NCI-H2196 (cell line): ENCODE measurements at regions not wholly inside any gene's neighbourhood (a gene's known extent, or its start where the extent isn't known, plus 50 kb on each side); places are given as distances from the start of the nearest gene placed in this dataset.

Experiments
- DNase-seq: peaks from one replicate; lab custom pipeline; 2025; ENCODE audit not compliant: unreplicated experiment; lab: John Stamatoyannopoulos, UW

DNA sequence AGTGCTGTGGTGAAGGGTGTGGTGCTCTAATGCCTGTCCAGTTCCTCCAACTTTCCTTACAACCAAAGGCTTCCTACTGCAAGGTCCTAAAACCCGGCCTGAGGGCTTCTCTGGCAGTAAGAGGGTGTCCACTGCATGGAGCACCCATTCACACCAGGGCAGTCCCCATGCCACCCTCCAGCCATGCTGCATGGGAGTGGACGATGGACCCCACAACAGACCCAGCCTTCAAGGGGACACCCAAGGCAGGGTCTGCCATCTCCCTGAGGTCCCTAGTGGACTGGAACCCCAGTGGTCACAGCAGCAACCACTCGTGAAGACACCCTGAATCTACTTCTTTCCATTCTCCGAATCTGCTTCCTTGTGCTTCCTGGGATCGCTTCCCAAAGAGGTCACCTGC, 117.6 kb upstream of the SOX1 start:
- DNase-seq, result no peak

- DNase-seq, result no peak
Observed at GRCh38 chr13:111950697-111951096, 116.3 kb upstream of the SOX1 start.

DNA sequence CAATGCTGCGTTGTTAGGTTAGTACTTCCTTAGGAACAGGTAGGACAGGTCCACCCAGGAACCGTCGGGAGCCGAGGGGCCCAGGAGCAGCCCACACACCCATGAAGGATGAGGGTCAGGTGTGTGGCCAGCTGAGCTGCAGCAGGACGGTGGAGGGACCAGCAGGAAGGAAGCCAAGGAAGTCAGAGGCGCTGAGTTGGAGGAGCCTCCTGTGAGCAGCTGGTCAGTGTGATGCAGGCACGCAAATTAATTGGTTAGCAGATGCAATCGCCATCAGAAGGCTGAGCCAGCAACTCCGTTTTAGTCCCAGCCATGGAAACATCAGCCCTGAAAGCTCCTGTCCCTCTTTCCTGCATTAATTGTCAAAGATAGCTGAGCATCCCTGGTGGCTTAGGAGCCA, 114.9 kb upstream of the SOX1 start:
- DNase-seq, result no peak

DNA sequence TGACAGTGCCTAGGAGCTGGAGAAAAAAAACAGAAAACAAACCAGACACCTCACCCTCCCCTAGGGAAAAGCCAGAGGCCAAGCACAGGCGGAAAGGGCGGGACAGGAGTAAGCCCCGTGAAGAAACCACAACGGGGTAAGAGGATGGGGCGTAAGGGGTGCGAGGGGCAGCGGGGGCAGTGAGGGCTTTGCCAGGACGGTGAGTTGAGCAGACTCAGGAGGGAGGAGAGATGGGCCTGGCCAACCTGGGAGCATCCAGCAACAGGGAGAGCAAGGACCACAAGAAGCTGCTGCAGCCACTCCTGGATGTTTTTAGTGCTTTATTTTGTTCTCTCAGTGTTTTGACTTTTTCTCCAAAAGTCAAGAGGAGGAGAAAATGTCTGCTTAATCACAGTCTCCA, 114.1 kb upstream of the SOX1 start:
- no peak for DNase-seq

DNA sequence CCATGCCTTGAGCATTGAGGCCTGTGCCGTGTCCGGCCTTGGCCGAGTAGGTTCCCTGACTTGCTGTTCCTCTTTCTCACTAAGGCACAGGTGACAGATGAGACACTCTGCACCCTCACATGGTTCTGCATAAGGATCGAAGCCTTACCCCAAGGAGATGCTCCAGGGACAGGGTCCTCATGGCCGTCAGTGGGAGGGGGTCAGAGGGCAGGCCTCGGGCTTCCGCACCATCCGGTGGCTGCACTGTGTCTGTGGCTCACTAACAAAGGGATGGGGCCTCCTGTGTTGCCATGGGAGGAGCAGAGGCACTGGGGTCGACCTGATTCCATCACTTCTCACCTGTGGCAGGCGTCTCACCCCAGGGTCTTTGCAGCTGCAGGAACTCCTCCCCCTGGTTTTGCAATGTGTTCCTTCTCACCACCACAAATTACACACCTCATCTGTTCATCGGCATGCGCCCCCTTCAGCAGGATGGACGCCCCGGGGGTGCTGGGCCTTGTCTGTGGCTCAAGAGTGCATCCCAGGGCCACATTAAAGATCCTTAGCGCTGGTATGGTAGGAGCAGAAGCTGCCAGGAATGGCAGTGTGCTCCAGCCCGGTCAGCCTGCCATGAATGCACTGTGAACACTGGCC, 113.3 kb upstream of the SOX1 start:
- no peak for DNase-seq

DNA sequence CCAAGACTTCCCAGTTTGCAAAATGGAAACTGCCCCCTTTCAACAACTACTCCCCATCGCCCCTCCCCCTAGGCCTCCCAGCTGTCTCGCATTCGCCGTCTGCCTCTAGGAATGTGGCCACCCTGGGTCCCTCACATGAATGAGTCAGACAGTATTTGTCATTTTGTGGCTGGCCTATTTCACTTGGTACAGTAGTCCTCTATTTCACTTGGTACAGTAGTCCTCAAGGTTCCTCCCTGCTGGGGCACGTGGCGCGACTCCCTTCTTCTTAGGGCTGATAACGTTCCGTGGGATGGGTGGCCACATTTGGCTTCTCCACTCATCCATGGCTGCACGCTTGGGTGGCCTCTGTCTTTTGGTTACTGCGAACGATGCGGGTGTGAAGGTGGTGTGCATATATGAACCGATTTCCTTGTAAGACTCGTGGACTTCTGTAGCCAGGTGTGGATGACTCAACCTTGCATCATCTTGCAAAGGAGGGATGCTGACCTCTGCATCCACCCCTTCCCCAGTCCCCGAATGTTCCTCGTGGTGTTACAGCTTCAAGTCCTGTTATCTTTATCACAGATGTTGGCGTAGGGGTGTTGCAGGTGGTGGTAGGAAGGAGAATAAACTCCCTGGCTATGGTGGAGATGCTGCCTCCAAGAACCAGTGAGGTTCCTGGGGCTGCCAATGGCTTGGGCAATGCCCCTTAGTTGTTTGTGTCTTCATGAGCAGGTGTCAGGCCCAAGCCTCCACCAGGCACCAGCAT, 112.1 kb upstream of the SOX1 start:
- DNase-seq, result no peak

DNA sequence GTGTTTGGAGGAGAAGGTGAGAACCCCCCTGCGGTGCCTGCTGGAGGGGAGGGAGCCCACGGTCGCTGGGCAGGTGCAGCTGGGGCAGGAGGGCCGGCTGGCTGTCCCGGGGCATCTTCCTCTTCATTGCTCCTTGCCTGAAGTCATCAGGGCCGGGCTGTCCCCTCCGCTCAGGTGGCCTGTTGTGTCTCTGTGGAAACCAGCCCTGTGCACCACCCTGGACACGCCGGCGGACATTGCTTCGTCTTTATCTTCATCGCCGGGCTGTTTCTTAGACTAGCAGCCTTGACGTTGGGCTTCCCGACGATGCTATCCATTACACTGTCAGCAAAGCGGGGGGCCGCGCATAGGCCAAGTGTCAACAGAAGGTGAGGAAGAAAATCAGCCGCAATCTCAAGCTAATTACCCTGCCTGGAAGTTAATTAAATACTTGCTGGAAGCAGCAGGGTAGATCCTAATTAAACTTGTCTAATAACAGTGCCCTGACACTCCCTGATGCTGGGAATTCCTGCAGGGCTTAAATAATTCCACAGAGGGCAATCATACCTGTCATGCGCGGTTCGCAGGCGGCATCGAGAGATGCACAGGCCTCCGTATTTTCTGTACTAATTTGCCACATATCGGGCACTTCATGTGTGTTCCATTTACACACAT, 111.4 kb upstream of the SOX1 start:
- no peak for DNase-seq

- DNase-seq, result no peak
Observed at GRCh38 chr13:111956261-111957151, 110.4 kb upstream of the SOX1 start.

DNA sequence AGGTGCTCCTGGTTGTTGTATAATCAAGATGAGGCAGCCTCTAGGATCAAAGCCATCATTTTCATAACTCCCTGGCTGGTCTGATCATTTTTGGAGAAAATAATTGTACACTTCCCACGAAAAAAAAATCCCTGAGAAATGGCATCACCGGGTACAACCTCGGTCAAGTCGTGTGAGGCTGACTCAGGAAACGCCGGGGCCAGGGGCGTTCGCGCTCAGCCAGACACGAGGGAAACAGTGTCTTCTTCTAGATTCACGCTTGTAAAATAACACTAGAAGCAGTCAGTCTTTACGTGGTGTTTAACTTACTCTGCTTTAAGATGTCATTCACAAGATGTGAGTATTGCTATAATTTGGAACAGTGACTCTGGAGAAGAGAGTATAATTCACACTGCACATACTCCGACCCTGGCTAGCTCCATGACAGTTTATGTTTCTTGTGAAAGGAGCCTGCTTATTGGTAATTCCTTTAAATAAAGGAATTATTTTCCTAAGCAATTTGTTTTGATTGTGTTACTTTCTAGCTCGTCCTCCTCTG, 109.0 kb upstream of the SOX1 start:
- DNase-seq, result no peak

- DNase-seq, result no peak
Observed at GRCh38 chr13:111958612-111959395, 108.1 kb upstream of the SOX1 start.

DNA sequence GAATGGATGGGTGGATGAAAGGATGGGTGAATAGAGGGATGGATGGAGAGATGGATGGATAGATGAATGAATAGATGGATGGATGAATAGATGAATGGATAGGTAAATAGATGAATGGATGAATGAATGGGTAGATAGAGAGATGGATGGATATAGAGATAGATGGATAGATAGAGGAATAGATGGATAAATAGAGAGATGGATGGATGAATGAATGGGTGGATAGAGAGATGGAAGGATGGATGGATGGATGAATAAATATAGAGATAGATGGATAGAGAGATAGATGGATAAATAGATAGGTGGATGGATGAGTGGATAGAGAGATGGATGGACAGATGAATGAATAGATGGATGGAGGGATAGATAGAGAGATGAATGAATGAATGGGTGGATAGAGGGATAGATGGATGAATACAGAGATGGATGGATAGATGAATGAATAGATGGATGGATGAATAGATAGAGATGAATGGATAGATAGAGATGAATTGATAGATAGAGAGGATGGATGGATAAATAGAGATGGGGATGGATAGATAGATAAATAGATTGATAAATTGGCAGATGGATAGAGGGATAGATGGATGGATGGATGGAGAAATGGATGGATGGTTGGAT, 106.7 kb upstream of the SOX1 start:
- DNase-seq, result no peak

GRCh38 chr13:111961236-111961635, 105.7 kb upstream of the SOX1 start:
- no peak for DNase-seq

GRCh38 chr13:111961651-111962192, 105.2 kb upstream of the SOX1 start:
- no peak for DNase-seq

DNA sequence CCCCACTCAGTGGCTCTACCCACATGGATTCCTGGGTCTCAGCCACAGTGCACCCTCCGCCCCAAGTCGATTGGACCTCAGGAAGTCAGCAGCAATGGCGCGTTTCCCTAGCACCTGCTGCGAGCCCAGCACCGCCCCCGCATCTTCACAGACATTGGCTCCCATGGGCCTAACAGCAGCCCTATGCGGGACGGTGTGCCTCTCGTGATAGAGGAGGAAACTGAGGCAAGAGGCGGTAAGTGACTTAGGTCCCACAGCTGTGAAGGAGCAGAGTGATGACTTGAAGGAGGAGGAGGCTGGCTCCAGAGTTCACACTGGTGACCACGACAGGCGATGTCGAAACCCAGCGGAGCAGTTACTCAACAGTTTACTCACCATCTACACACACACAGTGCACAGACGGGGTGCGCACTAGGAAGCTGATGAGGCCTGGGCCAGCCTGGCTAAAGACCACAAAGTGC, 104.5 kb upstream of the SOX1 start:
- no peak for DNase-seq

- DNase-seq, result no peak
Observed at GRCh38 chr13:111963031-111963430, 103.9 kb upstream of the SOX1 start.

GRCh38 chr13:111964411-111965035, 102.4 kb upstream of the SOX1 start:
- no peak for DNase-seq

DNA sequence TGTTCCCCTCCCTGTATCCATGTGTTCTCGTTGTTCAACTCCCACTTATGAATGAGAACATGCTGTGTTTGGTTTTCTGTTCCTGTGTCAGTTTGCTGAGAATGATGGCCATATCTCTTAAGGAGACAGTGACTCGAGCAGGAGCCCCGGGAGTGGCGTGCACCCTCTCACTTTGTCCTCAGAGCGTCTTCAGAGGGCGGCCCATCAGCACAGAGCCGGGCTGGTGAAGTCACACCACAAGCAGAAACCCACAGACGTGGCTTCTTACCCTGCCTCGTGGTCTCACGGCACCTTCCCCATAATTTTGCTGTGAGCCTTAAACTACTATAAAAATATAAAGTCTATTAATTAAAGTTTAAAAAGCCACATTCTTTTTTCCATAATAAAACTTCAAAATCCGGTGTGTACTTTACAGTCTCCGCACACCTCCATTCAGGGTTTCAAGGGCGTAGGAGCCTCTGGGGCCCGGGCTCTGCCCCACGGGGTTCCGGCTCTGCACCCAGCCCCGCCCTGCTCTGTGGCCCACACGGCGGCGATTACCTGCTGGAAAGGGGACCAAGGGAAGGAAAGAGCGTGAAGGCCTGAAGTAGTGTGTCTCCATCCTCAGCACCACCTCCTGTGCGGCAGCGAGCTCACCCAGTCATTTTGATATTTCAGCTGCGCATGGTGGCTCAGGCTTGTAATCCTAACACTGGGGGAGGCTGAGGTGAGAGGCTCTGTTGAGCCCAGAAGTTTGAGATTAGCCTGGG, 101.3 kb upstream of the SOX1 start:
- no peak for DNase-seq

GRCh38 chr13:111966933-111967332, 100.0 kb upstream of the SOX1 start:
- DNase-seq, result no peak
